CD14-positive monocyte (primary cell): ENCODE measurements at regions not wholly inside any gene's neighbourhood (a gene's known extent, or its start where the extent isn't known, plus 50 kb on each side); places are given as distances from the start of the nearest gene placed in this dataset.

Experiments
- DNase-seq, 3 donors: peaks; one replicate each; pipeline ENCODE4 v3.0.0-alpha.2; 2011 to 2022
- H2AFZ ChIP-seq: 2 replicates; pipeline ENCODE4 v1.6.0; 2012; ENCODE audit warnings: mild to moderate bottlenecking, low read depth, low read length, inconsistent platforms; ENCODE audit not compliant: insufficient read depth, poor library complexity, severe bottlenecking
- H3K27ac ChIP-seq, 2 donors: 1 replicate in 1 of 2; 2 replicates in 1 of 2; pipeline ENCODE4 v1.5.1; 2012 to 2013; ENCODE audit warnings: low read length in 2 of 2, control low read depth in 1 of 2, inconsistent platforms in 1 of 2, low read depth in 1 of 2, mild to moderate bottlenecking in 1 of 2
- H3K27me3 ChIP-seq, 2 donors: one replicate each; pipeline versions ENCODE4 v1.6.0 to v1.6.1; 2011 to 2013; ENCODE audit warnings: low read length in 2 of 2; ENCODE audit not compliant: control insufficient read depth in 2 of 2, insufficient read depth in 2 of 2
- H3K36me3 ChIP-seq, 2 donors: replicated peaks in 1 of 2; 1 replicate in 1 of 2; 2 replicates in 1 of 2; pipeline versions ENCODE4 v1.5.1 to v1.6.1; 2012 to 2013; ENCODE audit warnings: low read length in 2 of 2, control low read depth in 1 of 2, inconsistent platforms in 1 of 2, mild to moderate bottlenecking in 1 of 2; ENCODE audit not compliant: insufficient read depth in 2 of 2, control insufficient read depth in 1 of 2
- H3K4me1 ChIP-seq, 2 donors: 1 replicate in 1 of 2; 2 replicates in 1 of 2; pipeline versions ENCODE4 v1.5.1 to v1.6.1; 2012 to 2013; ENCODE audit warnings: low read length in 2 of 2, control low read depth in 1 of 2, inconsistent platforms in 1 of 2, mild to moderate bottlenecking in 1 of 2, moderate library complexity in 1 of 2; ENCODE audit not compliant: insufficient read depth in 2 of 2, control insufficient read depth in 1 of 2
- H3K4me2 ChIP-seq: replicated peaks from 2 replicates; pipeline ENCODE3; 2012; ENCODE audit warnings: low read length, moderate library complexity, mild to moderate bottlenecking; ENCODE audit not compliant: poor library complexity, severe bottlenecking; ENCODE audit errors: extremely low read depth
- H3K4me3 ChIP-seq, 3 experiments: fragments of 200-600 bp in 1 of 3; sonication (generic) in 1 of 3; replicated peaks in 1 of 3; 1 replicate in 2 of 3; 2 replicates in 1 of 3; pipeline ENCODE4 v1.5.1; 2011 to 2013; ENCODE audit warnings: low read length in 3 of 3, mild to moderate bottlenecking in 3 of 3, control low read depth in 2 of 3, low read depth in 2 of 3, inconsistent platforms in 1 of 3, moderate library complexity in 1 of 3
- H3K79me2 ChIP-seq: 2 replicates; pipeline ENCODE4 v1.6.0; 2012; ENCODE audit warnings: mild to moderate bottlenecking, control low read depth, inconsistent platforms, low read length, moderate library complexity; ENCODE audit not compliant: insufficient read depth
- H3K9ac ChIP-seq: 2 replicates; pipeline ENCODE4 v1.6.0; 2017; ENCODE audit warnings: low read length, mild to moderate bottlenecking; ENCODE audit not compliant: insufficient read depth, poor library complexity, severe bottlenecking
- H3K9me3 ChIP-seq, 2 donors: replicated peaks in 1 of 2; 1 replicate in 1 of 2; 2 replicates in 1 of 2; pipeline versions ENCODE4 v1.5.1 to v1.6.1; 2012 to 2013; ENCODE audit warnings: low read length in 2 of 2, control low read depth in 1 of 2; ENCODE audit not compliant: control insufficient read depth in 1 of 2, insufficient read depth in 1 of 2
- H4K20me1 ChIP-seq: 2 replicates; pipeline ENCODE4 v1.6.0; 2012; ENCODE audit warnings: mild to moderate bottlenecking, low read length, control low read depth, moderate library complexity; ENCODE audit not compliant: insufficient read depth
- H3K27ac Mint-ChIP-seq, 7 donors: one replicate each; pipeline ENCODE4 v1.8.0; 2020; ENCODE audit warnings: mild to moderate bottlenecking in 7 of 7, mixed read lengths in 7 of 7, moderate library complexity in 6 of 7, inconsistent platforms in 2 of 7
- H3K27me3 Mint-ChIP-seq, 3 donors: one replicate each; pipeline ENCODE4 v1.8.0; 2021 to 2022; ENCODE audit warnings: low read depth in 3 of 3, mild to moderate bottlenecking in 3 of 3, mixed read lengths in 3 of 3, moderate library complexity in 3 of 3, inconsistent platforms in 1 of 3
- H3K36me3 Mint-ChIP-seq, 2 donors: one replicate each; pipeline ENCODE4 v1.8.0; 2020; ENCODE audit warnings: mixed read lengths in 2 of 2, inconsistent platforms in 1 of 2, mild to moderate bottlenecking in 1 of 2
- H3K4me1 Mint-ChIP-seq: one replicate; pipeline ENCODE4 v1.8.0; 2020; ENCODE audit warnings: mild to moderate bottlenecking, mixed read lengths
- H3K4me3 Mint-ChIP-seq, 2 donors: one replicate each; pipeline ENCODE4 v1.8.0; 2020; ENCODE audit warnings: mild to moderate bottlenecking in 2 of 2, mixed read lengths in 2 of 2, moderate library complexity in 1 of 2
- H3K9me3 Mint-ChIP-seq, 7 donors: one replicate each; pipeline ENCODE4 v1.8.0; 2020 to 2022; ENCODE audit warnings: mixed read lengths in 7 of 7, mild to moderate bottlenecking in 6 of 7, moderate library complexity in 6 of 7, inconsistent platforms in 2 of 7
- WGBS: methylation state at CpG from one replicate; pipeline ENCODE4 v1.1.5; 2013; ENCODE audit warnings: missing lambda C conversion rate; ENCODE audit not compliant: insufficient coverage; 5-methylcytosine and 5-hydroxymethylcytosine counted together
- intact Hi-C, 2 donors: fragments of 100-400 bp; cut with micrococcal nuclease; formaldehyde crosslinking; loops; one replicate each; pipeline versions ENCODE4 v1.15.0 to v1.15.1; 2023
- TF ChIP-seq, protein P1 (sequence below): fragments of 200-600 bp; IDR thresholded peaks from one replicate; pipeline ENCODE4 v1.8.0; 2022; ENCODE audit warnings: antibody characterized with exemption, mild to moderate bottlenecking

DNA sequence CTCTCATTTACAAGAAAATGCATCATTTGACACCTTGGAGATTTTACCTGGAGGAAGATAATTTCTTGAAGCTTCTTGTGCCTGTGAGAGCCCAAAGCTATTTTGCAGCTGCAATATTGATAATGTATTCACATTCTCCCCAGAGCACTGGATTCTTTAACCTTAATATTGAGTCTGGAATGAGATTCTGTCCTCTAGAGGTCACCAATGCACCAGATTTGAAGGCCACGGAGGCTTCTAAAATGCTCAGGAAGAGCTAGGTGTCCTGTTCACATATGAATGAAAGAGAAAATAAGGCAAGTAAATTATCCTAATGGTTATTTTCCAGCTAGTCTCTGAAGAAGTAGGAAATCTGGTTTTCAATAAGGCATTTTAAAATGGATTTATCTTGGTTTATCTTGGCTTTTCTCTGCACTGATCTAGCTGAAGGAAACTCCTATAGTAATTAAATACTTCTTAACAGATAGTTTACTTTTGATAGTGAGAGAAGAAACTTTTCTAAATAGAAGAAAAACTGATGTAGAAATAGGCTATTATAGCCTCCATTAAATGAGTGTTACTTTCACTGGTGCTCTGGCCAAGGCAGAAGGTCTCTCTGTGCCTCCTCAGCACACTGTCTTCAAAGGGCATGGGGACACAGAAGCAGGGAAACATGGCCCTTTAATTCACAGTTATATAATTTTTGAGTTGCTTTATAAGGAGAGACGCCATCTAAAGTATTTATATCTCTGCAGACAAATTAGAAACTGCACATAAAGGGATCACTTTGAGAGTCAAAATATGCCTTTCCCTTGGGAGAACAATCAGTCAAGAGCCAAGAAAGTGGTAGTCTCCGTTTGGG lies 297.0 kb upstream of the ACTBL2 start:
- no peaks in the 10 kb centered on the region for H3K9me3 ChIP-seq
- peak; percentile 1 to 10 (median 8) for DNase-seq
- Mint-ChIP-seq H3K27me3 (peaks cover 0 to 3% (median 2%) of the 10 kb centered on the region in 3 donors), H3K36me3 (no peaks in the 10 kb centered on the region), H3K4me3 (no peak overlapping the region), H3K27ac (no peak overlapping the region), H3K4me1 (no peaks in the 10 kb centered on the region), H3K9me3 (no peaks in the 10 kb centered on the region)
- H3K4me2 ChIP-seq = no peak overlapping the region
- no peaks in the 10 kb centered on the region for H4K20me1 ChIP-seq
- WGBS = 0% methylated on average over 2 of the region's 3 CpGs
- no peak overlapping the region for H2AFZ ChIP-seq
- TF ChIP-seq, protein P1, sequence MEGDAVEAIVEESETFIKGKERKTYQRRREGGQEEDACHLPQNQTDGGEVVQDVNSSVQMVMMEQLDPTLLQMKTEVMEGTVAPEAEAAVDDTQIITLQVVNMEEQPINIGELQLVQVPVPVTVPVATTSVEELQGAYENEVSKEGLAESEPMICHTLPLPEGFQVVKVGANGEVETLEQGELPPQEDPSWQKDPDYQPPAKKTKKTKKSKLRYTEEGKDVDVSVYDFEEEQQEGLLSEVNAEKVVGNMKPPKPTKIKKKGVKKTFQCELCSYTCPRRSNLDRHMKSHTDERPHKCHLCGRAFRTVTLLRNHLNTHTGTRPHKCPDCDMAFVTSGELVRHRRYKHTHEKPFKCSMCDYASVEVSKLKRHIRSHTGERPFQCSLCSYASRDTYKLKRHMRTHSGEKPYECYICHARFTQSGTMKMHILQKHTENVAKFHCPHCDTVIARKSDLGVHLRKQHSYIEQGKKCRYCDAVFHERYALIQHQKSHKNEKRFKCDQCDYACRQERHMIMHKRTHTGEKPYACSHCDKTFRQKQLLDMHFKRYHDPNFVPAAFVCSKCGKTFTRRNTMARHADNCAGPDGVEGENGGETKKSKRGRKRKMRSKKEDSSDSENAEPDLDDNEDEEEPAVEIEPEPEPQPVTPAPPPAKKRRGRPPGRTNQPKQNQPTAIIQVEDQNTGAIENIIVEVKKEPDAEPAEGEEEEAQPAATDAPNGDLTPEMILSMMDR = peak; percentile 26
- no peaks in the 10 kb centered on the region for H3K79me2 ChIP-seq
- no peak overlapping the region for H3K9ac ChIP-seq
- H3K4me3 ChIP-seq = no peak overlapping the region
- no peaks in the 10 kb centered on the region for H3K27me3 ChIP-seq
- H3K36me3 ChIP-seq = no peaks in the 10 kb centered on the region
- no peaks in the 10 kb centered on the region for H3K4me1 ChIP-seq
- H3K27ac ChIP-seq = no peak overlapping the region
- intact Hi-C loops = loop anchor here (5.0 kb wide), 1 partner anchor 683 kb away; the partner anchor contains the start of gene PLK2 (in 2 of the 2)

DNA sequence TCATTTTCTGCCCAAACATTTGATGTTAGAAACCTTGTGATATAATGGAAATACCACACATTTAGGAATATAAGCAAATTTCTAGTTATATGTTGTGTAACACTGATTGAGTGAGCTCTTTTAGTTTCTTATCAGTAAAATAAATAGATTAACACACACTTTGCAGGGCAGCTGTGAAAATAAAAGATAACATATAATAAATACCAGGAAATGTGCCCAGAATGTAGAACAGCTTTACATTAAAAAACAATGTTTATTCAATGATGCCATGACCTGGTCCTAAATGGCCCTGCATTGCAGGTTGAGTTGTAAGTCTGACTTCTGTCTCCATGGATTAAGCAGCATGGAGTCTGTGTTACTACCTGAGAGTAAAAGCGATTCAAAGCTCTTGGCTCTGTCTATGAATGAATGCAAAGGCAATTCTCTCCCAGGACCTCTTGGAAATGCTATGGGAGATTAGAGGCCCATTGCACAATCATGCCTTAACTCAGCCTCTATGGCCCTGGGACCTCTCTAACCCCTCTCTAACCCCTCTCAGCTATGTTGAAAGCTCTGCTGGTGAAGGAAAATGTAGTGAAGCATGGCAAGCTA lies 296.0 kb upstream of the ACTBL2 start:
- no CpG with 5 or more reads among the region's 1 CpG for WGBS

More for the DNA sequence above, 296.0 kb upstream of the ACTBL2 start:
- DNase-seq = no peak
- Histone ChIP-seq H3K4me1 (no peaks in the 10 kb centered on the region), H3K4me2 (no peak overlapping the region), H3K9ac (no peak overlapping the region), H3K36me3 (no peaks in the 10 kb centered on the region), H3K4me3 (no peak overlapping the region), H2AFZ (no peak overlapping the region), H3K27me3 (no peaks in the 10 kb centered on the region), H3K27ac (no peak overlapping the region), H4K20me1 (no peaks in the 10 kb centered on the region), H3K9me3 (no peaks in the 10 kb centered on the region), H3K79me2 (no peaks in the 10 kb centered on the region)
- Mint-ChIP-seq H3K9me3 (no peaks in the 10 kb centered on the region), H3K27ac (no peak overlapping the region), H3K4me1 (no peaks in the 10 kb centered on the region), H3K27me3 (peaks cover 0 to 3% (median 2%) of the 10 kb centered on the region in 3 donors), H3K4me3 (no peak overlapping the region), H3K36me3 (no peaks in the 10 kb centered on the region)
- TF ChIP-seq, protein P1 = no peak
- intact Hi-C loops = loop anchor here (5.0 kb wide), 1 partner anchor 684 kb away; the partner anchor contains the start of gene PLK2 (in 2 of the 2)
